ENCODE measurements at regions not wholly inside any gene's neighbourhood (a gene's known extent, or its start where the extent isn't known, plus 50 kb on each side); places are given as distances from the start of the nearest gene placed in this dataset.

DNA sequence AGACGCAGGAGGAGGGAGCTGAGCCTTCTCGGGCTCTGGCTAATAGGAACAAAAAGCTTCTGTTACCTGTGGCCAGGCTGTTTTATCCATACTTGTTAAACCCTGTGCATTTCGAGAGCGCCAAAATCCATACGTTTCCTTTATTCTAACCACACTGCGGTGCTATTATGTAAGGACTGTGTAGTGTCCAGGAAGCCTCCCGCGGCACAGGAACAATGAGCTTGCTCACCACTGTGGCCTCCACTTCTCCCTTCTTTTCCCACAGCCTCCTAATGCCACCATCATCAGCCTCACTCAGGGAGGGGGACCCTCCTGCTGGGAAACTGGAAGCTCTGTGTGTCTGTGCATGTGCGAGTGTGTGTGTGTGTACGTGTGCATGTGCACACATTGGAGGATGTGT, 268.5 kb downstream of the HAUS1 start:
- Mint-ChIP-seq H3K36me3 (peaks cover 10% of the 10 kb centered on the region), H3K4me3 (no peak overlapping the region), H3K27ac (no peak overlapping the region), H3K27me3 (ENCODE audit: insufficient read depth, low read depth) (no peaks in the 10 kb centered on the region), H3K9me3 (no peaks in the 10 kb centered on the region), H3K4me1 (peaks cover 55% of the 10 kb centered on the region)
- H4K20me1 ChIP-seq (ENCODE audit: low read depth): peaks cover 94% of the 10 kb centered on the region
- H3K79me2 ChIP-seq (ENCODE audit: low read depth): no peaks in the 10 kb centered on the region
- DNase-seq (ENCODE audit: low spot score): no peak
- peak overlapping the region; percentile 61 for H3K4me2 ChIP-seq
- no peak overlapping the region for H3K27ac ChIP-seq
- peaks cover 28% of the 10 kb centered on the region for H3K4me1 ChIP-seq
- no peaks in the 10 kb centered on the region for H3K36me3 ChIP-seq
- H3K9ac ChIP-seq: no peak overlapping the region
- H3K9me3 ChIP-seq (ENCODE audit: low read depth): no peaks in the 10 kb centered on the region
- no peak for TF ChIP-seq EZH2 (IDR thresholded peaks at IDR 0.05)
- TF ChIP-seq, protein P1, sequence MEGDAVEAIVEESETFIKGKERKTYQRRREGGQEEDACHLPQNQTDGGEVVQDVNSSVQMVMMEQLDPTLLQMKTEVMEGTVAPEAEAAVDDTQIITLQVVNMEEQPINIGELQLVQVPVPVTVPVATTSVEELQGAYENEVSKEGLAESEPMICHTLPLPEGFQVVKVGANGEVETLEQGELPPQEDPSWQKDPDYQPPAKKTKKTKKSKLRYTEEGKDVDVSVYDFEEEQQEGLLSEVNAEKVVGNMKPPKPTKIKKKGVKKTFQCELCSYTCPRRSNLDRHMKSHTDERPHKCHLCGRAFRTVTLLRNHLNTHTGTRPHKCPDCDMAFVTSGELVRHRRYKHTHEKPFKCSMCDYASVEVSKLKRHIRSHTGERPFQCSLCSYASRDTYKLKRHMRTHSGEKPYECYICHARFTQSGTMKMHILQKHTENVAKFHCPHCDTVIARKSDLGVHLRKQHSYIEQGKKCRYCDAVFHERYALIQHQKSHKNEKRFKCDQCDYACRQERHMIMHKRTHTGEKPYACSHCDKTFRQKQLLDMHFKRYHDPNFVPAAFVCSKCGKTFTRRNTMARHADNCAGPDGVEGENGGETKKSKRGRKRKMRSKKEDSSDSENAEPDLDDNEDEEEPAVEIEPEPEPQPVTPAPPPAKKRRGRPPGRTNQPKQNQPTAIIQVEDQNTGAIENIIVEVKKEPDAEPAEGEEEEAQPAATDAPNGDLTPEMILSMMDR (IDR thresholded peaks at IDR 0.05): no peak
- TF ChIP-seq EZH2phosphoT487 (IDR thresholded peaks at IDR 0.05): no peak
- H3K4me3 ChIP-seq: no peak overlapping the region
- no peaks in the 10 kb centered on the region for H3F3A ChIP-seq (ENCODE audit: low read depth)
- H2AFZ ChIP-seq (replicated peaks): no peak overlapping the region
- no peaks in the 10 kb centered on the region for H3K27me3 ChIP-seq

DNA sequence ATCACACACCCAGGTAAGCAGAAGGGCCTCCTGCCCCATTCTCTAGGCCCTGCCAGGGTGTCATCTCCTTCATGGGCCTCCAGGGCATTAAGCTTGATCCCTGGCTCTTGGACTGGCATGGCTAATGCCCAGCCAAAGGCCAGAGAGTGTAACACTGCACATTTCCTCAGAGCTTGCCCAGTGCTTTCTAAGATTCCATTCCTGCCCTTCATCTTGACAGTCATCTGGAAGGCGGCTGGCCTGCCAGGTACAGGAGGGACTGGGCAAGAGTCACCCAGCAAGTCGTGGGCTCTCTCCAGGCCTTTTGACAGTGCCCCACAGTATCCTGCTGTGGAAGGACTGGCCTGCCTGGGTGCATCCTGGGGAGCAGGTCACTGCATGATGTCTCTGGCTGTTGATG, 268.9 kb downstream of the HAUS1 start:
- DNase-seq (ENCODE audit: low spot score): no peak
- no peak overlapping the region for H3K27ac ChIP-seq
- Mint-ChIP-seq H3K27ac (no peak overlapping the region), H3K27me3 (ENCODE audit: insufficient read depth, low read depth) (no peaks in the 10 kb centered on the region), H3K4me1 (peaks cover 56% of the 10 kb centered on the region), H3K36me3 (peaks cover 10% of the 10 kb centered on the region), H3K4me3 (peak overlapping the region; percentile 57), H3K9me3 (no peaks in the 10 kb centered on the region)
- no peaks in the 10 kb centered on the region for H3K79me2 ChIP-seq (ENCODE audit: low read depth)
- H4K20me1 ChIP-seq (ENCODE audit: low read depth): peaks cover 97% of the 10 kb centered on the region
- H3K36me3 ChIP-seq: no peaks in the 10 kb centered on the region
- H3K27me3 ChIP-seq: no peaks in the 10 kb centered on the region
- no peak overlapping the region for H2AFZ ChIP-seq (replicated peaks)
- H3K4me1 ChIP-seq: peaks cover 28% of the 10 kb centered on the region
- no peak for TF ChIP-seq EZH2 (IDR thresholded peaks at IDR 0.05)
- TF ChIP-seq, protein P1 (IDR thresholded peaks at IDR 0.05): no peak
- no peaks in the 10 kb centered on the region for H3F3A ChIP-seq (ENCODE audit: low read depth)
- peak overlapping the region; percentile 61 for H3K4me2 ChIP-seq
- H3K9me3 ChIP-seq (ENCODE audit: low read depth): no peaks in the 10 kb centered on the region
- H3K4me3 ChIP-seq: no peak overlapping the region
- no peak overlapping the region for H3K9ac ChIP-seq

DNA sequence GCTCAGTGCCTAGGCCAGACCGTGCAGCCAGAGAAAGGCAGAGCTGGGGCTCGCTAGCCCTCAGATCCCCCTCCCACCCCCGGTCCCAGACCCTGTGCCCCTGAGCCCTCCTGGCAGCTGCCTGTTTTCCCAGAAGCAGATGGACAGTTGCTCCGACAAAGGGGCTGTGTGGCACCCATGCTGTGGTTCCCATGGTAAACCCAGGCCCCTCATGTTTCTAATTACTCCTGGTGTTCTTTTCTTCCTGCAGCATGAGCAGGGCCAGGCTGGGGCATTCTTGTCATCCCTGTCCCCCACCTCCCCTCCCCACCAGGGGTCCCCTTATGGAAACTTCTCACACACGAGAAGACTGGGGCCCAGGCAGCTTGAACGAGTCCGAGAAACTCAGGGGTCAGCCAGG, 269.6 kb downstream of the HAUS1 start:
- no peaks in the 10 kb centered on the region for H3K27me3 Mint-ChIP-seq (ENCODE audit: insufficient read depth, low read depth)
- DNase-seq (ENCODE audit: low spot score): peak; percentile 65

More for the DNA sequence above, 269.6 kb downstream of the HAUS1 start:
- H3K9me3 Mint-ChIP-seq: no peaks in the 10 kb centered on the region
- H3K36me3 ChIP-seq: no peaks in the 10 kb centered on the region
- H3K4me3 Mint-ChIP-seq: peak overlapping the region; percentile 57
- no peak overlapping the region for H3K9ac ChIP-seq
- TF ChIP-seq EZH2phosphoT487 (IDR thresholded peaks at IDR 0.05): no peak
- no peak for TF ChIP-seq EZH2 (IDR thresholded peaks at IDR 0.05)
- TF ChIP-seq, protein P1 (IDR thresholded peaks at IDR 0.05): peak; percentile 17
- no peak overlapping the region for H3K27ac Mint-ChIP-seq
- H3K79me2 ChIP-seq (ENCODE audit: low read depth): no peaks in the 10 kb centered on the region
- peaks cover 28% of the 10 kb centered on the region for H3K4me1 ChIP-seq
- peak overlapping the region; percentile 61 for H3K4me2 ChIP-seq
- H3K9me3 ChIP-seq (ENCODE audit: low read depth): no peaks in the 10 kb centered on the region
- H3K27ac ChIP-seq: peak overlapping the region; percentile 37
- H3K36me3 Mint-ChIP-seq: peaks cover 8% of the 10 kb centered on the region
- peaks cover 98% of the 10 kb centered on the region for H4K20me1 ChIP-seq (ENCODE audit: low read depth)
- H3F3A ChIP-seq (ENCODE audit: low read depth): no peaks in the 10 kb centered on the region
- H2AFZ ChIP-seq (replicated peaks): no peak overlapping the region
- peaks cover 58% of the 10 kb centered on the region for H3K4me1 Mint-ChIP-seq
- no peak overlapping the region for H3K4me3 ChIP-seq
- no peaks in the 10 kb centered on the region for H3K27me3 ChIP-seq
